DND-41 (cell line): ENCODE measurements at regions not wholly inside any gene's neighbourhood (a gene's known extent, or its start where the extent isn't known, plus 50 kb on each side); places are given as distances from the start of the nearest gene placed in this dataset.

Experiments used
- ATAC-seq: fragments of 200-7000 bp; cut with Tn5 transposase; 3 replicates; pipeline ENCODE4 v1.9.1; 2021; ENCODE audit warnings: low read depth; ENCODE audit not compliant: insufficient read depth
- DNase-seq: peaks from one replicate; pipeline ENCODE4 v3.0.0-alpha.2; 2020
- H2AFZ ChIP-seq: 2 replicates; pipeline ENCODE4 v1.6.0; 2012; ENCODE audit warnings: low read depth, low read length
- H3K27ac ChIP-seq: 2 replicates; pipeline ENCODE4 v1.5.1; 2012; ENCODE audit warnings: low read length, inconsistent platforms
- H3K27me3 ChIP-seq: fragments of 200-600 bp; sonication (generic); 2 replicates; pipeline ENCODE4 v1.6.0; 2012; ENCODE audit warnings: low read length, mild to moderate bottlenecking, inconsistent platforms; ENCODE audit not compliant: insufficient read depth, poor library complexity
- H3K36me3 ChIP-seq: 2 replicates; pipeline ENCODE4 v1.5.1; 2012; ENCODE audit warnings: low read length, inconsistent platforms; ENCODE audit not compliant: insufficient read depth
- H3K4me1 ChIP-seq: 2 replicates; pipeline ENCODE4 v1.5.1; 2012; ENCODE audit warnings: mild to moderate bottlenecking, low read length; ENCODE audit not compliant: insufficient read depth
- H3K4me2 ChIP-seq: 2 replicates; pipeline ENCODE4 v1.6.0; 2012; ENCODE audit warnings: mild to moderate bottlenecking, moderate library complexity, low read length, inconsistent platforms; ENCODE audit not compliant: insufficient read depth
- H3K4me3 ChIP-seq, 2 experiments: fragments of 200-600 bp in 1 of 2; shearing (Covaris generic) in 1 of 2; 2 replicates each; pipeline ENCODE4 v1.5.1; 2012 to 2016; ENCODE audit warnings: inconsistent platforms in 2 of 2, low read length in 2 of 2, mild to moderate bottlenecking in 2 of 2, low read depth in 1 of 2, moderate library complexity in 1 of 2
- H3K79me2 ChIP-seq: 2 replicates; pipeline ENCODE4 v1.6.0; 2012; ENCODE audit warnings: low read length, inconsistent platforms; ENCODE audit not compliant: insufficient read depth
- H3K9ac ChIP-seq: 2 replicates; pipeline ENCODE4 v1.6.0; 2012; ENCODE audit warnings: low read depth, mild to moderate bottlenecking, inconsistent platforms, low read length, moderate library complexity
- H3K9me3 ChIP-seq: 2 replicates; pipeline ENCODE4 v1.5.1; 2012; ENCODE audit warnings: low read length, moderate library complexity, mild to moderate bottlenecking, inconsistent platforms; ENCODE audit not compliant: insufficient read depth, severe bottlenecking
- H4K20me1 ChIP-seq: 2 replicates; pipeline ENCODE4 v1.6.0; 2012; ENCODE audit warnings: low read length; ENCODE audit not compliant: insufficient read depth
- CTCF ChIP-seq: IDR thresholded peaks from 2 replicates; pipeline ENCODE4 v1.5.1; 2012; ENCODE audit warnings: borderline replicate concordance, low read length, moderate library complexity, mild to moderate bottlenecking; ENCODE audit not compliant: poor library complexity, severe bottlenecking; ENCODE audit errors: extremely low read depth
- EZH2 ChIP-seq: IDR thresholded peaks from 3 replicates; pipeline ENCODE4 v1.6.1; 2012; ENCODE audit warnings: borderline replicate concordance, low read depth, mild to moderate bottlenecking, moderate library complexity, low read length, inconsistent platforms; ENCODE audit not compliant: severe bottlenecking

GRCh38 chr2:198525211-198525969, 721.0 kb downstream of the PLCL1 start:
- DNase-seq (no peak), ATAC-seq (peak; percentile 33; the same call in 2 of the 3 replicates)
- Histone ChIP-seq H3K9ac (no peak overlapping the region), H3K4me2 (no peak overlapping the region), H3K4me1 (no peaks in the 10 kb centered on the region), H3K36me3 (no peaks in the 10 kb centered on the region), H2AFZ (no peak overlapping the region), H3K27ac (no peak overlapping the region), H3K4me3 (no peak overlapping the region), H3K9me3 (no peaks in the 10 kb centered on the region), H3K27me3 (no peaks in the 10 kb centered on the region), H4K20me1 (no peaks in the 10 kb centered on the region), H3K79me2 (no peaks in the 10 kb centered on the region)
- TF ChIP-seq EZH2 (no peak), CTCF (no peak)

- Histone ChIP-seq H2AFZ (no peak overlapping the region), H3K36me3 (no peaks in the 10 kb centered on the region), H3K4me3 (no peak overlapping the region), H3K27me3 (no peaks in the 10 kb centered on the region), H4K20me1 (no peaks in the 10 kb centered on the region), H3K79me2 (no peaks in the 10 kb centered on the region), H3K9ac (no peak overlapping the region), H3K4me2 (no peak overlapping the region), H3K27ac (no peak overlapping the region), H3K9me3 (no peaks in the 10 kb centered on the region), H3K4me1 (no peaks in the 10 kb centered on the region)
- no peak for ATAC-seq
- TF ChIP-seq EZH2: no peak
- TF ChIP-seq CTCF: no peak
- no peak for DNase-seq
These were observed 719.3 kb downstream of the PLCL1 start for GRCh38 chr2:198523710-198524109.

DNA sequence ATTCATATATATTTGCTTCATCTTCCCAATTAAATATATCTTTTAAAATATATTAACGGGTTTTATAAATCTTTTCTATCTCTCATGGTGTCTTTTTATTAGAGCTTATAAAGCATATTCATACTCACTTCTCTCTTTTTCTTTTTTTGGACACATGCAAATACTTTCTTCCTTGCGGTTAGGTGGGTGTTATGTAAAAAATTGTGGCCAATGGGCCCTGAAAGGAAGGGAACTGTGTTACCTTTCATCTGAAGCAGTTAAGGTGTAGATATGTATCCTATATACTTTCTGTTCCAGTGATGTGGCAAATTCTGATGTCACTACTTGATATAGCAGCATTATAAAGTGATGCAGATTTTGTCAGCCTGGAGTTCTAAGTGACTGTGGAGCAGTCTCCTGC, 714.5 kb downstream of the PLCL1 start:
- DNase-seq: no peak
- Histone ChIP-seq H4K20me1 (no peaks in the 10 kb centered on the region), H3K27ac (no peak overlapping the region), H3K4me1 (no peaks in the 10 kb centered on the region), H2AFZ (no peak overlapping the region), H3K27me3 (no peaks in the 10 kb centered on the region), H3K9me3 (no peaks in the 10 kb centered on the region), H3K4me2 (no peak overlapping the region), H3K4me3 (no peak overlapping the region), H3K36me3 (no peaks in the 10 kb centered on the region), H3K9ac (no peak overlapping the region), H3K79me2 (no peaks in the 10 kb centered on the region)
- no peak for TF ChIP-seq EZH2
- TF ChIP-seq CTCF: no peak
- ATAC-seq: no peak
